GM12801 (cell line): ENCODE measurements at regions not wholly inside any gene's neighbourhood (a gene's known extent, or its start where the extent isn't known, plus 50 kb on each side); places are given as distances from the start of the nearest gene placed in this dataset.

Experiments used
- TF ChIP-seq, protein P1 (sequence below): IDR thresholded peaks from one replicate; pipeline ENCODE4 v1.5.1; 2011; ENCODE audit warnings: control low read depth; ENCODE audit not compliant: insufficient read length; ENCODE audit errors: extremely low read depth

GRCh38 chr16:85344502-85345128 is 232.3 kb upstream of the CIBAR2 start:
- TF ChIP-seq, protein P1, sequence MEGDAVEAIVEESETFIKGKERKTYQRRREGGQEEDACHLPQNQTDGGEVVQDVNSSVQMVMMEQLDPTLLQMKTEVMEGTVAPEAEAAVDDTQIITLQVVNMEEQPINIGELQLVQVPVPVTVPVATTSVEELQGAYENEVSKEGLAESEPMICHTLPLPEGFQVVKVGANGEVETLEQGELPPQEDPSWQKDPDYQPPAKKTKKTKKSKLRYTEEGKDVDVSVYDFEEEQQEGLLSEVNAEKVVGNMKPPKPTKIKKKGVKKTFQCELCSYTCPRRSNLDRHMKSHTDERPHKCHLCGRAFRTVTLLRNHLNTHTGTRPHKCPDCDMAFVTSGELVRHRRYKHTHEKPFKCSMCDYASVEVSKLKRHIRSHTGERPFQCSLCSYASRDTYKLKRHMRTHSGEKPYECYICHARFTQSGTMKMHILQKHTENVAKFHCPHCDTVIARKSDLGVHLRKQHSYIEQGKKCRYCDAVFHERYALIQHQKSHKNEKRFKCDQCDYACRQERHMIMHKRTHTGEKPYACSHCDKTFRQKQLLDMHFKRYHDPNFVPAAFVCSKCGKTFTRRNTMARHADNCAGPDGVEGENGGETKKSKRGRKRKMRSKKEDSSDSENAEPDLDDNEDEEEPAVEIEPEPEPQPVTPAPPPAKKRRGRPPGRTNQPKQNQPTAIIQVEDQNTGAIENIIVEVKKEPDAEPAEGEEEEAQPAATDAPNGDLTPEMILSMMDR: no peak

- TF ChIP-seq, protein P1: no peak
Measured at GRCh38 chr16:85345129-85345639, 232.9 kb upstream of the CIBAR2 start.

GRCh38 chr16:85346404-85347212 is 234.3 kb upstream of the CIBAR2 start:
- TF ChIP-seq, protein P1: no peak

- TF ChIP-seq, protein P1: no peak
Measured at GRCh38 chr16:85347213-85347591, 234.9 kb upstream of the CIBAR2 start.

GRCh38 chr16:85348065-85348840 is 236.0 kb upstream of the CIBAR2 start:
- TF ChIP-seq, protein P1: no peak

GRCh38 chr16:85348911-85349334 is 236.7 kb upstream of the CIBAR2 start:
- TF ChIP-seq, protein P1: no peak
